Left lung (tissue), 4 donors: ENCODE measurements at regions not wholly inside any gene's neighbourhood (a gene's known extent, or its start where the extent isn't known, plus 50 kb on each side); places are given as distances from the start of the nearest gene placed in this dataset.

ENCODE experiments used
- ATAC-seq: fragments of 200-7000 bp; cut with Tn5 transposase; one replicate; pipeline ENCODE4 v1.9.1; 2020; ENCODE audit warnings: moderate library complexity
- DNase-seq, 4 donors: peaks; one replicate each; pipeline ENCODE4 v3.0.0-alpha.2; 2013 to 2020
- H3K27ac ChIP-seq, 2 donors: fragments of 200-600 bp; sonication (generic) in 1 of 2; one replicate each; pipeline versions ENCODE4 v1.5.0 to v1.8.0; 2020 to 2021
- H3K27me3 ChIP-seq, 2 donors: fragments of 200-600 bp; sonication (generic) in 1 of 2; one replicate each; pipeline versions ENCODE4 v1.5.0 to v1.8.0; 2020 to 2021
- H3K36me3 ChIP-seq, 2 donors: fragments of 200-600 bp; sonication (generic) in 1 of 2; one replicate each; pipeline versions ENCODE4 v1.5.0 to v1.8.0; 2020 to 2021
- H3K4me1 ChIP-seq, 2 donors: fragments of 200-600 bp; one replicate each; pipeline ENCODE4 v1.8.0; 2021
- H3K4me3 ChIP-seq, 2 donors: fragments of 200-600 bp; sonication (generic) in 1 of 2; one replicate each; pipeline versions ENCODE4 v1.5.0 to v1.8.0; 2020 to 2021; ENCODE audit warnings: mild to moderate bottlenecking in 1 of 2
- H3K9me3 ChIP-seq, 2 donors: fragments of 200-600 bp; sonication (generic) in 1 of 2; one replicate each; pipeline versions ENCODE4 v1.5.0 to v1.8.0; 2020 to 2021
- CTCF ChIP-seq, 2 donors: fragments of 200-600 bp; sonication (generic) in 1 of 2; IDR thresholded peaks; one replicate each; pipeline versions ENCODE4 v1.5.0 to v1.8.0; 2021; ENCODE audit warnings: antibody characterized with exemption in 2 of 2
- intact Hi-C, 2 donors: fragments of 100-400 bp; cut with DNase I; formaldehyde crosslinking; loops; one replicate each; pipeline versions ENCODE4 v1.11.2 to v1.14.2; 2022
- donor health status: DM: no; HTN: yes; CAD: no.
- donor health status: DM: no; HTN: no; CAD: no.

- peaks cover 0 to 11% of the 10 kb centered on the region in 2 donors for H3K4me1 ChIP-seq
- no peaks in the 10 kb centered on the region for H3K36me3 ChIP-seq
- H3K27ac ChIP-seq, result no peak overlapping the region
- no peak overlapping the region for H3K4me3 ChIP-seq
- no peak for TF ChIP-seq CTCF (IDR thresholded peaks at IDR 0.05)
- no peak for DNase-seq
- no peak for ATAC-seq
- H3K9me3 ChIP-seq, result no peaks in the 10 kb centered on the region
- intact Hi-C loops, result no loop called here
- no peaks in the 10 kb centered on the region for H3K27me3 ChIP-seq
These were observed 315.7 kb upstream of the GADL1 start for GRCh38 chr3:31210068-31210645.

- DNase-seq (no peak), ATAC-seq (no peak)
- Histone ChIP-seq H3K27ac (no peak overlapping the region), H3K27me3 (no peaks in the 10 kb centered on the region), H3K36me3 (no peaks in the 10 kb centered on the region), H3K4me1 (peaks cover 0 to 11% of the 10 kb centered on the region in 2 donors), H3K4me3 (no peak overlapping the region), H3K9me3 (no peaks in the 10 kb centered on the region)
- no peak for TF ChIP-seq CTCF (IDR thresholded peaks at IDR 0.05)
- intact Hi-C loops, result no loop called here
These were observed 318.7 kb upstream of the STT3B start for GRCh38 chr3:31213869-31214486.

- Histone ChIP-seq H3K27me3 (no peaks in the 10 kb centered on the region), H3K4me1 (peaks cover 0 to 7% of the 10 kb centered on the region in 2 donors), H3K9me3 (no peaks in the 10 kb centered on the region), H3K36me3 (no peaks in the 10 kb centered on the region), H3K27ac (no peak overlapping the region), H3K4me3 (no peak overlapping the region)
- DNase-seq (no peak), ATAC-seq (no peak)
- intact Hi-C loops, result no loop called here
- no peak for TF ChIP-seq CTCF (IDR thresholded peaks at IDR 0.05)
These were observed 314.6 kb upstream of the STT3B start for GRCh38 chr3:31218082-31218481.

GRCh38 chr3:31219131-31219843 lies 313.4 kb upstream of the STT3B start:
- intact Hi-C loops, result no loop called here
- H3K36me3 ChIP-seq, result no peaks in the 10 kb centered on the region
- DNase-seq, result no peak
- H3K27me3 ChIP-seq, result no peaks in the 10 kb centered on the region
- no peaks in the 10 kb centered on the region for H3K4me1 ChIP-seq
- H3K27ac ChIP-seq, result no peak overlapping the region
- no peak overlapping the region for H3K4me3 ChIP-seq
- H3K9me3 ChIP-seq, result no peaks in the 10 kb centered on the region
- ATAC-seq, result peak; percentile 48
- no peak for TF ChIP-seq CTCF (IDR thresholded peaks at IDR 0.05)

- TF ChIP-seq CTCF (IDR thresholded peaks at IDR 0.05), result no peak
- Histone ChIP-seq H3K27me3 (no peaks in the 10 kb centered on the region), H3K27ac (no peak overlapping the region), H3K36me3 (no peaks in the 10 kb centered on the region), H3K4me1 (no peaks in the 10 kb centered on the region), H3K9me3 (no peaks in the 10 kb centered on the region), H3K4me3 (no peak overlapping the region)
- ATAC-seq, result no peak
- intact Hi-C loops, result no loop called here
- no peak for DNase-seq
These were observed 312.3 kb upstream of the STT3B start for GRCh38 chr3:31220431-31220830.
